GM21360 (cell line): ENCODE measurements at regions not wholly inside any gene's neighbourhood (a gene's known extent, or its start where the extent isn't known, plus 50 kb on each side); places are given as distances from the start of the nearest gene placed in this dataset.

Source experiments
- ATAC-seq: cut with Tn5 transposase; IDR thresholded peaks from one replicate; pipeline ENCODE4 v1.9.1; 2021; ENCODE audit warnings: mild to moderate bottlenecking, moderate library complexity; ENCODE audit not compliant: unreplicated experiment

DNA sequence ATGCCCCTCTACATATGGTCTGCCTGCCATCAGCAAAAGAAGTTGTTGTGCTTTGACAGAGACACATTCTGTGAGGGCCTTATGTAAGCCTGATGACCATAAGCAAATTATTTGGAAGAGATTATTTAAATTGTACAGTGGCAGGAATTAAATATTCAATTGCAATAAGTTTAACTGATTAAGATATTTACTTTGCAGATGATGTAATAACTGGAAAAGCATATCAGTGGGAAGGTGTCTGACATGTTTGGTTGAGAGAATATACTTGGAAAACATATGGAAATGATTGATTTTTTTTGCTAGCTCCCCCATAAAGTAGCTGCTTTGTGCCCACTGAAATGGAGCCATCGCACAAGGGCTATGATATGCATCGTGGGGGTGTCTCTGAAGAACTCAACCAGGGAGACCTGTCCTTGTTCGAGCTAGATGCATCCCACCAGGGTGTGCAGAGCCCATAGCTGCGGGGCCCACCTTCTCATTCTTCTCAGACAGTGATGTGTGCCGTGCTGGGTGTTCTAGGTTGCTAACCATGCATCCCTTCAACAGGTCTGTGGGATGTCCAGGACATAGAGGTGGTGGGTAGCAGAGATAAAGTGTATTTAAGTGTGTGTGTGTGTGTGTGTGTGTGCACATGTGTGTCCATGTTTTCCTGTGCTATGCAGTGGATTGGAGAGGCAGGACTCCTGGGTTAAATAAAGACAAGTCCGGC, 90.4 kb upstream of the PARD3B start:
- ATAC-seq, result no peak

DNA sequence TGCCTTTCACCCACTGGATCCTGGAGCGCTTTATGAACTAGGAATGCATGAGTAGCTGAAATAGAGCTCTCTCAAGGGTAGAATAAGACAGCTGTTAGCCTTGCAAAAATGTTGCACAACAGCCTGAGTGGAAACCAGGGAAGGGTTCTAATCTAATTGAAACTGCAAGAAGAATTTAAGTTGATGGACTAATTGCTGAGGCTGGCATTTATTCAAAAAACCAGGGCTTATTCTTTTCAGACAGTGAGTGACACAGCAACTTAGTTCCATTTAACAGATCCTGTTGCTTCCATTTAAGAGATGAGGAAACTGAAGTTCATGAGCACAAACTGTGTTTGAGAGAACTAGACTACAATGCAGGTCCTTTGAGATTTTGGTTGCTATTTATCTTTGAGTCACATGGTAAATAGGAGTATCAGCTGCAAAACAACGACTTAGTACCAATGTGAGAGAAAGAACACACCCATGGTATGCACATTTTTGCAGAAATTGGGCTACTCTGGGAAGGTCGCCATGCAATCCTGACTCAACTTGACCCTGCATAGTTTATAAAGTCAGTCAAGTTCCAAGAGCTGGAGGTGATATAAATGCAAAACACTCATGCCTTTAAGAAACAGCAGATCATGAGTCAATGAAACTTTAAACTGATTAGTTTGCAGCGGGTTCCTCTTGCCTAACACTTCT, 76.4 kb upstream of the PARD3B start:
- no peak for ATAC-seq

DNA sequence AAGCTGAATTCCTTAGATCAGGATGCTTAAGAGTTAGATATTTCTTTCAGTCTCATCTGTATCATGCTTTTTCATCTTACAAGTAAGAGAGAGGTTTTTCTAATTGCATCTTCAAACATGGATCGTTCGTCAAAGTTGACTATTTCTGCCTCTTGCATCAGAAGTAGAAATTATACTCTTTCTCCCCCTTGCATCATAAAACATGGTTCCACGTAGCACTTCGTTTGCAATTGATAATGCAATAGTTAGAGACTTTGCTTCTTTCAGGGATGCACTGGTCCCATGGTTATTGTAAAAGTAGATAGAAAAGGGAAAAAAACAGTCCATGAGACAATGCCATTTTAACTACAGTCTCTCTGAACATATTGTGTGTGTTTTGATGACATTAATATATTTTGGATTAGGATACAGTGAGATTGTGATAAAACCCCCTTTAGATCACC, 75.1 kb upstream of the PARD3B start:
- ATAC-seq, result no peak

DNA sequence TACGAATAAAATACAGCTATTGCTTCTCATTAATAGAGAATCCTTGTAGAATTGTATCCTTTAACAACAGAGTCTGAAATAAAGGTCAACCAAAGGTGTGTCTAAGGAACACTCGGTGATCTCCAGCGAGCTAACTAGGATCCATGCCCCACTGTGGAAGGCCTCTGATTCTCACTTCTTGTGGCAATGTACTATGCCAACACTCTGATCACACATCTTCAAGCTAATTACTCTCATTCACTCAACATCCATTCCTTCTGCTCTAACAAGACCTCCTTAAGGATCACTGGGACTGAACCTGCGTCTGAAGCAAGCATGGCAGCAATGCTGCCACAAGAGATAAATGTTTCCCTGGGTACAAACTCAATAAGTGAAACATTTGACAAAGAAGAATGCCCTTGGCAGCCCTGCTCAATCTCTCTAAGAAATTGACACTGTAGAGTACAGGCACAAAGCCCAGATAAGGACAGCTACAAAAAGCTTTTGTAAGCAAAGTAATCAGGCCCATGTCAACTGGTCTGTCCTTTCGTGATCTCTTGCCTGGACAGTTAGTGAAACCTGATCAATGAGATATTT, 74.6 kb upstream of the PARD3B start:
- ATAC-seq, result no peak

DNA sequence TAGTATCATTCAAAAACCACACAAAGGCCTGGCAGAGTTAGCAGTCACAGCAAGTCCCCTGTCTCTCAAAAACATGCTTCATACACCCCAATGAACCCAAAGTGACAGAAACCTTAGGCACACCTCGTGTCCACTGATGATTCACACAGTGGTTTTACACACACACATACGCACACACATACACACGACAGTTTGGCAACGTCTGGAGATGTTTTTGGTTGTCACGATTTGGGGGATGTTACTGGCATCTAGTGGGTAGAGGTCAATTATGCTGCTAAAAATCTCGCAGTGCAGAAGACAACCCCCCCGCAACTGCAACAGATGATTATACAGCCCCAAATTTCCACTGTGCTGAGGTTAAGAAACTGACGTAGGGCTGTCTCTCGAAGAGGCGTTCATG, 72.9 kb upstream of the PARD3B start:
- ATAC-seq, result no peak

DNA sequence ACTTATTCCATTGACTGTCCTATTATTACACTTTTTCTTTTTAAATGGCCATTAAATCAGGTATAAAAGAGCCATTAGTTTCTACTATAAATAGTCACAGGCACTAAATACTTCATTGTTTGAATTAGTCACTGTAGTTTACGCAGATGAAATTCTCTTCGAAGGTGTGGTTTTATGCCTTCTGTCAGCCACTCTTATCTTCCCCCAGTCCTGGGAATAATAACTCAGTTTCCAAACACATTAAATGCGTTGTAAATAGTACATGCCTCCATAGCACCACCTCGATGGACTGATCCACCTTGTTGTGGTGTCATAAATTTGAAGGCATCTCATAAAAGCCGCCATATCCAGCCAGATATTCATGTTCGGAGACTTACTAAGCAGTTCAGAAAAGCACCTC, 72.1 kb upstream of the PARD3B start:
- ATAC-seq, result no peak

DNA sequence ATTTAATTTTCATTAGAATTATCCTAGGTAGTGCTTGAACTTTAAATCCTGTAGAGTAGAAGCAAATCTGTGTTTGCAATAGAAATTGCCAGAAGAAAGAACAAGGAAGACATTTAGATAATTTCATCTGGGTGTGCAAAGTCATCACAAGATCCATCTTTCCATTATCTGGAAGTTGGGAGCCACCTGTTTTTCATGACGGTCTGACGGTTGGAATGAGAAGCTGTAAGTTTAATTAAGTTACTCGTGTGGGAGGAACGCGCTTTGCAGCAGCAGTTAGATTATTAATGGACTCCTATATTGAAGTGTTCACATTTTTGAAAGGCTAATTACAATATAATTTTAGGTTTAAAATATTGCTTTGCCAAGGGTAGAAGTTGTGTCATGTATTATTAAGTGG, 69.9 kb upstream of the PARD3B start:
- no peak for ATAC-seq

DNA sequence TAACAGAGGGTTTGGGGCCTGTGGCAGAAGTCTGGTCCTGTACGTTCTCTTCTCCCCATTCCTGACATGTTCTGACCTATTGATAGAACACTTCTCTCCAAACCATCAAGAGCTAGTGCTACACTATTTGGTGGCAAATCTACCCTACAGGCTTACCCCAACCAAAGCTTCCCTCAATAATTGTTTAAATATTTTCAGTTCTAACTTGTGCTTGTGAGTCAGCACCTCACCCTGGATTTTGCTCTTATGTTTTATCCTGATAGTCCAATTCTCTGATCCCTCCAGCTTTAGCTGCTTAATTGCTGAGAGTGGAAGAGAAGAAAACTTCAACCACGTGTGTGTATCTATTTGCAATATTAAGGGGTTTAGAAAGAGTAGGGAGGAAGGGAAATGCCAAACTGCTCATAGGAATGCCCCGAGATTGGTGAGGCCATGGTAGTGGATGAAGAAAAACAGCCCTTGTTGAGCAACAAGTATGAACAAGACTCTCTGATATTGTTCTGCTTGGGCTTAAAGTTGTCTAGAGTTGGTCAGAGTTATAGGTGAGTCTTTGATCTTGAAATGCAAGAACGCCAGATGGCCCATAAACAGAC, 67.8 kb upstream of the PARD3B start:
- ATAC-seq, result no peak

DNA sequence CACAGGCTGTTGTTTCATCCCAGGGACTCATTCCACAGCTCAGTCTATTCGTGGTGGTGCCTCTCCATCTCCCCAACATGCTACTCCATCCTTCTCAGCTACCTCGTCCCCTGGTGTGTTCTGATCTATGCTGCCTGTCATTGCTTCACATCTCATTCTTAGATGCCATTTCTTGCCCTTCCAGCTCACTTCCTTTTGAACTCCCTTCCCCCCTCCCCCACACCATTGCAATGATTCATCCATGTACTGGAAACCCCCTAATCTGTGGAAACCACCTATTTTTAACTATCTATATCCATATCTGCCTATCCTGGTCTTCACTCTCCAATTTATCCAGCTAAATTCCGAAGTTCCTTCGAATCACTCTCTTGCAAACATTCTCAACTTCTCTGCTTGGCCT, 65.7 kb upstream of the PARD3B start:
- ATAC-seq, result no peak

DNA sequence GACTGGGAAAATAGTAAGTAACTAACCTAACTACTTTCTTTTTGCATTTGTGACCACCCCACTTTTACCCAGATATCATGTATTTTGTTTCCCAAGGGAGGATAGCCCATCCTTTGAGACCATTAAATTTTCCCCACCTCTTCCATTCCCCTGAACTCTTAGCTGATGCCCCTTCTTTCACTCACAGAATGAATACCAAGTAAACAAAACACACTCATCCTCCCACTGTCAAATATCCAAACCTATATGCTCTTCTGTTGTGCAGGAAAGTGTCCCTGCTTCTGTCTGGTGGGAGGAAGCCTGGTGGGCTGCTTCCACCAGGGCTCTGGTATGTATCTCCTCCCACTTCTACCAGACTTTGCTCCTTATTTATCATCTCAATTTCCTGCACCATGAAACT, 64.6 kb upstream of the PARD3B start:
- no peak for ATAC-seq

DNA sequence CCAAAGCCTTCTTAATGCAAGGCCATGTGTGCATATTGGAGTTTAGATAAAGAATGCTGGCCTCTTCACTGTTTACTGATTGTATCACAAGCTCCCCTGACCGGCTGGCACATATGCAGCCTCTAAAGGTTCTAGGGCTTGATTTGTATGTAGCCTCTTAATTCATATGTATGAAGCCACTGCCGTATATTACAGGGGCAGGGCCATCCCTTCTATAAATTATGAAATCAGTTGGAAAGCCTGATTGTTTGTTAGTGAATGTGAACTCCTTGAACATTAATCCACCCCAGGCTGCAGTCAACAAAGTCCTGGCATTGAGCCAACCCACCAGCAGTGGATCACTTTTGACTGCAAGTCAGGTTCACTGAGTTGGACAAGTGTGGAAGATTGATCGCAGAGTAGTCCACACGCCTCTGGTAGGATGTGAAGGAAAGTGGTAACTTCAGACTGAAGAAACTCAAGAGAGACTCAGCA, 61.6 kb upstream of the PARD3B start:
- no peak for ATAC-seq

DNA sequence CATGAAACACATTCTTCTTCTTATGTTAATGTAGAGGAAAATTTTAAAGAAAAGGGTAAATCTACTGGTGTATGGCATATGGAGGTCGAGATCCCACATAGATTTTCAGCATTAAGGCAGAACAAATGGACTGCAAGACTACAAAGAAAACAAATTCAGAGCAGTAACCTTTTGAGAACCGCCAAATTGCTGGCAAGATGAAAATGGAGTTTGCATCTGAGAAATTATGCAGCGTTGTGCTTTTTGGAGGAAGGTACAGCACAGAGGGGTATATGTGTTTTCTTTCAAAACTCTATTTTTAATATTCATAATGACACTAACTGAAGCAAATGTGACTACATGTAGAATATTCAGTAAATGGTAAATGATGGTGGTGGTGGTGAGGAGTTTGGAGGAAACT, 59.0 kb upstream of the PARD3B start:
- ATAC-seq, result no peak

DNA sequence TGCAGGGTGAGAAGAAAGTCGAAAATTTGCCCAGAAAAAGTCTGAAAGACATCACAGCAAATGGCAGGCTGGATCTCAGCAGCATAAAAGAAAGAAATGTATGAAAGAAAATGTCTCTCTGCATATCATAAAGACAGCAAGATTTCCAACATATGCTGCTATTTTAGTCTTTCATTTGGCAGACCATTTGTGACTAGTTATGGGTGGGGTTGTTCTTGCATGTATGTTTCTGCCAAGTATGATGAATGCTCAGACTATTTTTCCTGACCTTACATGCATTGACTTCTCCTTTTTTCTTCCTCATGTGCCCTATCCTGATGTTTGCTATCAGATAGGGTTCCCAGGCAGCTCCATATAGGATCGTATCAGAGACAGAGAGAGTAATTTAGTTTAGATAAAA, 58.5 kb upstream of the PARD3B start:
- ATAC-seq, result no peak

DNA sequence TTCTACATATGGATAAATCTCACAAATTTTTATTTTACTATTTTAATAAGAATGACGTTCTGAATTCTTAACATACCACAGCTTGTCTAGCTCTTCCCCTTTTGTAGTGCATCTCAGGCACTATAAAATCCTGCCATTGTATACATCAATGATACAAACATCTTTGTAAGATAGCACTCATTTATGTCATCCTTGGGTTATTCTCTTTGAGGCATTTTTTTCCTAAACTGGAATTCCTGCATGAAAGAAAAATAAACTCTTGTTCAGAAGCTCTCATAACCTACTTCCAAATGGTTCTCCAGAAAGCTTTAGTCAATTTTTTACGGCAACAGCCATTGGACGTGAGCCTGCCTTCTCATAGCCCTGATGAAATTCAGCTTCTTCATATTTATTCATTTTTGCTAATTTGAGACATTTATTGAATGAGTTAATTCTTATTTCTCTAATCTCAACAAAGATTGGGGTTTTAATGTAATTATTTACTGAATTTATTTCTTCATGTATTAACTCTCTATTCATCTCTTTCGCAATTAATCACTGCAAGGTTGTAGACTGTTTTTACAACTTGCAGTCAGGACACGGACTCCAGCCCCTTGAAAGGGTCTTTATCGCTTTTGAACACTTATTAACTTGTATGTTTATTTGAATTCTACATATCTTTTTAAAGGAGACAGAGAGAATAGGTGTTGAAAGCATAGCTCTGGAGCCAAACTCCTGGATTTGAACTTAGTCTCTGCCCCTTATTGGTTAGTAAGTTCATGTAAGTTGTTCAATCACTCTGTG, 57.6 kb upstream of the PARD3B start:
- no peak for ATAC-seq

DNA sequence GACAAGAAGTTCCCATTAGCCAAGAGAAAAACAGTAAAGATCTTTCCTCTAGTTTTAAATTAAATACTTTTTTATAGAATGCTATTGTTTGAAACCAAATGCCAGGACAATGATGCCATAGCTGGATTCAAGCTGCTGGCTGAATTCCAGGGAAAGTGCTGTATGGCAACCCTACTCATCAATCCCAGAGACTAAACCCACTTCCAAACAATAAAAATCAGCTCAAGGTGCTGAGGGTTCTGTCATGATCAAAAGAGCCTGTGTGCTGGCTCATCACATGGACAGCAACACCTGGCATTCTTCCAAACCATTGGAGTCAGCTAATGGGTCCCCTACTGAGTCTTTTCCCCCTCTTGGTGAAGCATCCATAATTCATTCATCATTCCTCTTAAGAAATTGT, 53.7 kb upstream of the PARD3B start:
- ATAC-seq, result no peak

DNA sequence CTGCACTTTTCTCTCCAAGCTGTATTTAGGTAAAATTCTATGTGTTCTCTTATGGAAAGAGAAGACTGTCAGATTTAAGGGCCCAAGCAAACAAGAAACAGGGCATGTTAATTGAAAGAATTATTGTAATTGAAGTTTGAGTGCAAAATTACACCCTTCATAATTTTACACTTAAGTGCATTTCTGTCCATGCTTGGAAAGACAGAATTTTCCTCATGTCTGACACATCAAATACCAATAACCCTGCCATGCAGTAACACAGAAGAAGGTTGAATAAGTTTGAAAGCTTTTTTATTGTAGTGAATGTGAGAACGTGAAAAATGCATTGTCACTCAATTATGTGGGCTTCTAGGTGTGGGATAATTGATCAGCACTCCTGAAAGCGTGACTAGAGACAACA, 52.9 kb upstream of the PARD3B start:
- no peak for ATAC-seq

DNA sequence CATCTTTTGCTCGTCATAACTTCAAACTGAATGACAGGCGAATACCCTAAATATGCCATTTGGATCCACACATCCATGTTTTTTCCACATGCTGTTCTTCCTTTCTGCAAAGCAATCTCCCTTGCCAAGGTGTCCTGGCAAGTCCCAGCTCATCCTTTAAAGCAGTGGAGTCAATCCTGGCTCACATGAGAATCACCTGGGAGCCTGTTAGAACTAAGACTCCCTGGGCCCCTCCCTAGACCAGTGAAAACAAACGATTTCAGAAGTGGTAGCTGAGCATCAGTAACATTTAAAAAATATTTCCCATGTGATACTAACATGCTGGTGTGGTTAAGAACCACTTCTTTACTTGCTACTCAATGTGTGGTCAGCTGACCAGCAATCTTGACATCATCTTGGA, 50.6 kb upstream of the PARD3B start:
- no peak for ATAC-seq

DNA sequence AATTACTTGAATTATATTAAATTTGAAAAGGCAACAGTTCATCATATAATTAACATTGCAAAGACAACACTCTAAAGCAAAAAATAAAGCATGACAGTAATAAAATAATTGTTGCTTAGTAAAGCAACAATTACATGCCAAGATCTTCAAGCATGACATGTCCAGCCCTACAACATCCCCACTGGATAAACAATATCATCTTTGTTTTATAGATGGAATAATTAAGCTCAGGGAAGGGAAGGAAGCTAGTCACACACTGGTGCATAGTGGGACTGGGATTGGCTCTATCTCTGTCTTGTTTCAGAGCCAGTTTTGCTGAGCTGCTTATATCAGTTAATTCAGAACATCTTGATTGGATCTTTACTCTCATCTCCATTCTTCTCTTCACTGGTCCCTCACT, 49.9 kb upstream of the PARD3B start:
- no peak for ATAC-seq
